HuH-7.5 (cell line): ENCODE measurements at regions not wholly inside any gene's neighbourhood (a gene's known extent, or its start where the extent isn't known, plus 50 kb on each side); places are given as distances from the start of the nearest gene placed in this dataset.
"Not testable (repeated sequence)": the region's sequence is repeated elsewhere in the genome, so short reads cannot be mapped to it uniquely, and the experiment has no call there.

Experiments
- DNase-seq: peaks from one replicate; pipeline ENCODE4 v3.0.0; 2011; ENCODE audit warnings: low spot score

DNA sequence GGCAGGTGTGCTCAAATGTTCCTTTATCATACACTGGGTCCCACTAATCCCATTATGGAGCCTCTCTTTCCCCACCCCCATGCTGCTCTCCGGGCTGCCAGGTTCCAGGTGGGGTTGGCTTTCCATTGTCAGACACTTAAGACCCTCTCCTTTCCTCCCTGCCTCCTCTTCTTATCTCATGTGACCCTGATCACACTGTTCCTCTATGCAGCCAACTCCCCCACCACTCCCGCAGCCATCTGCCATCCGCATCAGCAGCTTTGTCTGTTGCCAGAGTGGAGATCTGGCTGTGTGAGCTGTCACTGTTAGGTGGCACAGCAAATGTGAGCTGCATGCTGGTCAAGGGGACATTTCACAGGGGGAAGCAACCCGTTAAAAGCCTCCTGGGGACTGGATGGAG is 391.4 kb downstream of the TNS3 start:
- no peak for DNase-seq

DNA sequence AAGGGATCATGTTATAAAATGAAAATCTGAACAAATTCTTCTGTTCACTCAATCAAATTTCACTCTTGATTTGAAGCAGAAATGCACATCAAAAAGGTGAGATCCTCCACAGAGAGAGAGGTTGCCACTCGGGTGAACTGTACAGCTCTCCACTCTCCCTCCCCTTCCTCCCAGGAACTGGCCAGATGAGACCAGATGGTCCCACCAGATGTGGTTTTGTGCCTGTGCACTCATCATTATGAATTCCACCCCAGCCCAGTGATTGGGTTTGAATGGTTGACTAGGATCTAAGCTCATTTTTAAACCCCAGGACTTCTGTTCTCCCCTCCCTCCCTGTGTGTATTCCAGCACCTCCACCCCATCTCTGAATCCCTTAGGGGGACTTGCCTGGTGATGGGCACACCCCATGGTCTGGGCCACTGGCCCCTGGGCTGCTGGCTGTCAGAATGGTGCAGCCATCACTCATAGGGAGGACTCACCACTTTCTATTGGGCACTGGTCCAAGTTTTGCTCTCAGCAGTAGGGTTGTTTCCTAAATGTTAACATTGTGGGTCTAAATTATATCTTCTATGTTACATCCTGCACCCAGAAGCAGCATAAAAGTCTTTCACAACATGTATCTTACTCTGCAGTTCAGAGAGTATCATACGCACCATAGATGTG is 393.1 kb downstream of the TNS3 start:
- no peak for DNase-seq

DNA sequence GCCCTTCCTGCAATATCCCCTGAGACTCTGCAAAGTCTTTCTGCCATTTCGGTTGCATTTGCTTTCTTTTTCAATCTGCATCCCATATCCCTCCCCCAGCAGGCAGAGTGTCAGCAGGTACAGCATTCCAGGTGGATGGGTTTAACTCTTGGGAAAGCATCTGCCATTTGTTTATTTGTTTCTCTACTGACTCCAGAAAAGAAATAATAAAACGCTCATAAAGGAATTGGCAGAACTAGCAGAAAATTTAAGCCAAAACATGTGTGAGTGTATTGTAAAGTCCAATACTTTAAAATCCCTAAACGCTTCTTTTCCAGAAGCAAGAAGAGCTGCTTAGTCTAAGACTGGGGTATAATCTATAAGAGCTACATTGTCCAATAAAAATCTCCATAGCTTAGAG is 393.8 kb downstream of the TNS3 start:
- no peak for DNase-seq

DNA sequence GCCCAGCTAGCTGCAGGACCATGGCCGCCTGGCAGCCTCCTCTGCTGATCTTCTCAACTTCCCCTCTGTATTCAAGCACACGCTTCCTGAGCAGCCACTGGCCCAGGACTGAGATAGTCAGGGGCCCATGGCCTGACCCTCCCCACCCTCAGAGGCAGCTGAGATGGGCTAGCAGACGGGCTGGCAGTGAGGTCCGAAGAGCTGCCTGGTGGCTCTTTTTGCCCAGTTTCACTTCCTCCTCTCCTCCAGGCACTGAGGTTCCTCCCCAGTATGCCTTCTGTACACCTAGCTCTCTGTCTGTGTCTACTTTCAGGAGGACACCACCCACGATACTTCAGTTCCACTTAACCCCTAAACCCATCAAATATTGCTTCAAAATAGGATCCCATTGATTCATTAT is 395.6 kb downstream of the TNS3 start:
- DNase-seq = no peak

DNA sequence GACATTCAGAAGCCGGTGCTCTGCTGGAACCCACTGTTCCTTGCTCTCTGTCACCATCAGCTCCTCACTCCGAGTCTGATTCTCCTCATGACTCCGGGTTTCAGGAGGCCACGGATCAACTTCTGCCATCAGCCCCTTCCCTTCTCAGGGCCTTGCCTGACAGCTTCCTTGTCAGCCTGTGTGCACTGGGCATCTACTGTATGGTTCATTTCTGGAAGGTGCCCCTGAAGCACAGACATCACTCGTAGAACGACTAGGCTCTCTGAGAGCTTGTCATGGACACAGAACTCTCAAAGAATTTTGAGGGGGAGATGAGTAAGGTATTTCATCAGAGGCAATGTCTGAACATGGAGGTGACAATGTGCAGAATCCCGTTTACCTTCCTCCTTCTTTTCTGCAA is 396.1 kb downstream of the TNS3 start:
- no peak for DNase-seq

DNA sequence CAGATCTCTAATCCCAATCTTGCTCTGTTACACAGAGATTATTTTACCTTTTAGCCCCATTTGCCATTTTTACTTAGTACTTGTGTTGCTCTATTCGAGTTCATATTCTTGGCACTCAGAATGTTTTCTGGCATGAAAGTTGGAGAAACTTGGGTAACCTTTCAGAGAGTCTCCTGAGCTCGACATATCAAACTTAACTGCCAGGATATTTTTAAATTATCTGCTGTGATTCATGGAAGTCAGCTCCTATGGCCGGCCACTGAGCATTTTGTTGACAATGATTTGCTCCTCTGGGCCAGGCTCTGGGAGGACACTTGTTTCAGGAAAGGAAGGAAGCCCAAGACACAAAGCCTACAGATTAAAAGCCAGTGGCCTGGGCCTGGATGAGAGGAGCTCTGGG is 396.7 kb downstream of the TNS3 start:
- DNase-seq = no peak

DNA sequence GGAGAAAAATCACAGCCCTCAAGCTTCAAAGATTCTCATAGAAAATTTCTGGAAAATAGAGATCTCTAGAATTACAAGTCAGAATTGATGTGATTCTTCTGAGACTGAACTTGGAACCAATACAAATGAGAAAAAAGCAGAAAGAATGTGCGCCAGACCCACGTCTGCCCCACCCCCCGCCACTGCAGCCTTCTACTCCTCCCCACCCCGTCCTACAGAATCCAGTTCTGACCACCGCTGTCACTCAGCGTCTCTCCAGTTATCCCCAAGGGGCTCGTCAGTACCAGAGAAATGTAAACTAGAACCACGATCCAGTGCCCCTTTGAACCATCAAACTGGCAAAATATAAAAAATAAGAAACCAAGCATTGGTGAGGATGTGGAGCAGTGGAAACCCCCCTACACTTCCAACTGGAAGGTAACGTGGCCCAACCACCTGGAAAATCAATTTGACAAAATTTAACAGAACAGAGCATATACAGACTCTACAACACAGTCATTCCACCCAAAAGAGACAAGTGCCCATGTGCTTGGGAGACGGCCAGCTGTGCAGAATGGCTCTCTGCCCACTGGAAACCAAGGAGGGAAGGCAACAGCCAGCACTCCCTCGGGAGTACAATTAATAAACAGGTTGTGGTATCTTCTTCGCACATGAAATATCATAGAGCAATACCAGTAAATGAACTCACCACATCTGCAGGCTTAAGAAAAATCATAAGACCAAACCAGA is 397.9 kb downstream of the TNS3 start:
- DNase-seq = no peak

DNA sequence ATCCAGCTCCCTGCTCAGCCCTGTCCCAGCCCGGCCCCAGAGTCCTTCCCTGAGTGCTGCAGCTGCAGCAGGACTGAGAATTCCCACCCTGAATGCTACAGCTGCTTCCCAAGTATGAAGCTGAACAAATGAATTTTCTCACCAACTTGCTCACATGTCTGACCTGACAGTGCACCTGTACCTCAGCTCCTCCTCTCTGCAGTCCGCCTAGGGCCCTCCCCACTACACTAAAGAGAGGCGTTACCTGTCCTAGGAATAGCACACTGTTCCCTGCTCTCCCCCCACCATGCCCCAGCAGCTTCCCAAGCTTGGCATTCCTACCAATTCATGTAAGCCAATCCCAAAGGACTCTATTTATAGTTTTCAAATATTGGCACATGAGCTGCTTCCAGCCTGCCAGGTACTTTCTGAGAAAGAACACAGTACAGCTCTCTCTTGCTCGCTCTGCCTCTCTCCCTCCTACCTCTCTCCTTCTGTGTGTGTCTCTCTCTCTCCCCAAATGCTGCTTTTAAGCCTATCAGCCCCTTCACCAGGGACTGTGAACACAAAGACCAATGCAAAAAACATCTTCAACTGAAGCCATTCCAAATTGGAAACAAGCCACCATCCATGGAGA is 400.1 kb downstream of the TNS3 start:
- no peak for DNase-seq

DNA sequence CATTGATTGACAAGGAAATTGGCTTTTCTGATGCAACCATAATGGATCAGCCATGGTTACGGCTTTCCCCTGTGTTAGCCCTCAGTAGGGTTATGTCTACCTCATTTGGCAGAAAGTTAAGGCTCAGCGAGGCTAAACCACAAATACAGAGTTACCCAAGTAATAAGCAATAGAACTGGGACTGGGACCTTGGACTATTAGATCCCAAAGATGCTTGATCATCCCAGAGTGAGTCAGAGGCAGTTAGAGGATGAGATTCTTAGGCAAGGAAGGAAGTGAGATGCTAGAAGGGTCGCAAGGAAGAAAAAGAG is 401.4 kb downstream of the TNS3 start:
- no peak for DNase-seq

DNA sequence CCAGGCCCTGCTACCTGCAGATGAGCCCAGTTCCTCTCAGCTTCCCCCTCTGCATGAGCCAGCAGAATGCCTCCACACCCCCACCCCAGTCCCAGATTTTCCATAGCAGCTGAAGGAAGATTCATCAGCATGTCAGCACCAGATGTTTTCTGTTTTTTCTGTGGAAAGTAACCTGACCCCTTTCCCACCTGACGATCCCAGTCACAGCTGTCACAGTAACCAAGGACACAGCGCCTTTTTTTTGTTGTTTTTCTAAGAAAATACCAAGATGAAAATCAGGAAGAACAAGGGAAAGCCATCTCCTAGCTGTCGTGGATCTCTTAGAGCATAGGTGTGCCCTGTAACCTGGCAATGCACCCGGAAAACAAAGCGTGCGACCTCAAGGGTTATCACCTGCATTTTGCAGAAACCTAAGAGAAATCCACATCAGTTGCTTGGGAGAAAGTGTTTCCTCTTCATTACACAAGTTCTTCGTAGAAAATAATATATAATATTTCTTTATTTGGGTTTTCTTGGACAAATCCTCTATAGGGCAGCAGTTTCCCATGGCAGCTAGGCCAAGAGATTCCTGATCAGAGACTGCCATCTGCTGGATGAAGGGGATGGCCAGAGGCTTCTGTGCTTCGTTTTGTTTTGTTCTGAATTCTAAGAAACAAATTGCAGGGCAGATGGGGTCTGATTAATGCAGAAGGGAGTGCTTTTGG is 401.9 kb downstream of the TNS3 start:
- DNase-seq = peak; percentile 49

DNA sequence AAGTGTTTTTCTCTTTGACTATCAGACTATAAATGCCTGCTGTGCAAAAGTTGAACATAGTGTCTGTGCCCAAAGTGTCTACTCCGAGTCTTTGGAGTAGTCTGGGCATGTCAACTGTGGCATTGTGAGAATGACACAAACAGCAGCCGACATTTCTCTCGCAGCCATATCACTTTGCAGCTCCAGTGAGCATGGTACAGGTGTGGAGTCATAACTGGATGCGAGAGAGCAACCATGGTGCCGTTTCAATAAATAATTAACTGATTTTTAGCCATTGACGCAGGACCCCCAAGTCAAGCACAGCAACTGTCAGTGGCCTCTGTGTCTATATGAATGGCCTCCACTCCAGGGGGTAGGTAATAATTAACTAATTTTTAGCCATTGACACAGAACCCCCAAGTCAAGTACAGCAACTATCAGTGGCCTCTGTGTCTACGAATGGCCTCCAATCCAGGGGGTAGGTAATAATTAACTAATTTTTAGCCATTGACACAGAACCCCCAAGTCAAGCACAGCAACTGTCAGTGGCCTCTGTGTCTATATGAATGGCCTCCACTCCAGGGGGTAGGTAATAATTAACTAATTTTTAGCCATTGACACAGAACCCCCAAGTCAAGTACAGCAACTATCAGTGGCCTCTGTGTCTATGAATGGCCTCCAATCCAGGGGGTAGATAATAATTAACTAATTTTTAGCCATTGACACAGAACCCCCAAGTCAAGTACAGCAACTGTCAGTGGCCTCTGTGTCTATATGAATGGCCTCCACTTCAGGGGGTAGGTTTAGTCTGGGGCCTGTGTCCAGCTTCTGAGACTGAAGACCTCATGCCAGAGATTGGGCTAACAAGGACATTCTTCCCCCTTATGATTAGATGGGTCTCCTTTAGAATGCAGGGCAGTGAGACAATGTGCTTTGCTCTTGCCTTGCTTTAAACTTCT is 409.0 kb downstream of the TNS3 start:
- not testable (repeated sequence) for DNase-seq

DNA sequence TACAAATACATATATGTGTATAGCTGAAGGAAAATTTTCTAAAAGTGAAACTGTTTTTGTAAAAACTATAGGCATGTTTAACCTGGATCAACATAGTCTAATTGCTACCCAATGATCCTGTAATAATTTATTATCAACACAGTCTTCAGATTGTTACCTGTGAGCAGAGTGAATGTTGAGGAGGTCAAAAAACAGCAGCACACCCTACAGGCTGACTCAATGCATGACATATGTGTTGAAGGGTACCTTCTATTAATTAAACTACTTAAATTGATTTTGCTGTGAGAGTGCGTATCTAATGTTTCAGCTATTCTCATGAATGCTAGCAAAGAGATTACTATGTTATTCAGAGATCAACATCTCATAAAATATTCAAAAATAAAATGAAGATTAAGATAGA is 411.4 kb downstream of the TNS3 start:
- no peak for DNase-seq

DNA sequence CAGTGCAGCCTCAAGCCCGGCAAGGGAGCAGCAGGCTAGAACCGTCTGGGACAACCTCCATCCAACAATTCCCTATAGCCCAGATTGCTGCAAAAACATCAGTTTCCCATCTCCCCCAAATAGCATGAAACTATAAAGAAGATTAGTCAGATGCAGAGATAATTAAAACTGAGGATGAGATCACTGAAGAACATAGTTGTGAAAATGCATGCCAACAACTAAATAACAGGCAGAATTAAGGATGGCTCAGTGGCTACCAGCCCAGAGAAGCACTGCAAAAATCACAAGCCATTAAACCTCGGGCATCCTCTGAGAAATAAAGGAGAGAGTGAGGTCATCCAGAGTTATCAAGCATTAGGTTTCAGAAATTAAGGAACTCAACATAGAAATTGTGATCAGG is 427.1 kb downstream of the TNS3 start:
- no peak for DNase-seq

DNA sequence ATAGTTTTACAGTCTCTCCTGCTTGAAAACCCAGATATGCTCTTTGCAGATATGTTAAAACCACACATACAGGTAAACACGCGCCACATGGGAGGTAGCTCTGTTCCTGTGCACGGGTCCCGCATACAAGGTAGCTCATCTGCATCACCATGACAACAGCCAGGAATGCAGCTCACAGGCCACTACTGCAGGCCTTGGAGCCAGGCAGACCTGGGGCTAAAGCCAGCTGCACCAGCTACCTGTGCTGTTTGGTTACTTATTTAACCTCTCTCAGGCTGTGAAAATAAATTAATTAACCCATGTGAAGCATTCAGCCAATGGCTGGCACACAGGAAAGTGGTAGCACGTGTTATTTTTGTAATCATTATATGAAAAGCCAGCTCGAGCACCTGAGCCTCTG is 428.3 kb downstream of the TNS3 start:
- DNase-seq = peak; percentile 18

DNA sequence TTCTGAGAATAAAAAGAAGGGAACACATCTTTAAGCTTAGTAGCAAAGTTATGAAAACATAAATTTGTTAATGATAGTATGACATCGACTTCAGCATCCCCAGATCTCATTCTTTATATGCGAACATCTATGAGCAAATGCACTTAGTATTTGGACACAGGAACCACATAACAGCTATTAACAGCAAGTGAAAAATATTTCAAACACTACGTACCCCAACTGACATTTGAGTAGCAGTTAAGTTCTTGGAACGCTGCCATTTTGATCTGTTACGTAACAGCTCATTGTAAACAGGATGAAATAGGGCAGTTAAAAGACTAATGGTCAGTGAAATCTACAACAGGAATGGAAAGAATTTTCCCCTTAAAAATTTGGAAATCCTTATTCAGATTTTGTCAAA is 428.9 kb downstream of the TNS3 start:
- no peak for DNase-seq

DNA sequence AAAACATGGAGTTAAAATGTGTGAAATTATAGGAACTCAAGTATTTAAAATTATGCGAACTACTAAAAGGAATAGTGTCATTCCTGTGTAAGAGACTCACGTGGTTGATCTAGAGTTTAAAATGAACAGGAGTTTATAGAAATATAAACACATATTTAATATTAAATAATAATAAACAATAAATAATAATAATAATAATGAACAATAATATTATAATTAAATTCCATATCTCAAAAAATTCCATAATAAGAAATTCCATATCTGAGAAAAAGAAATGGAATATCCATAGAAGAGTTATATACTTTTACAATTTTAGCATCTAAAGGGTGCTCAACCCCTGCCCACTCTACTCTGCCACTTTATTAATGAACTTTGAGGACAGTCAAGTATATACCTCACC is 429.6 kb downstream of the TNS3 start:
- DNase-seq = no peak

DNA sequence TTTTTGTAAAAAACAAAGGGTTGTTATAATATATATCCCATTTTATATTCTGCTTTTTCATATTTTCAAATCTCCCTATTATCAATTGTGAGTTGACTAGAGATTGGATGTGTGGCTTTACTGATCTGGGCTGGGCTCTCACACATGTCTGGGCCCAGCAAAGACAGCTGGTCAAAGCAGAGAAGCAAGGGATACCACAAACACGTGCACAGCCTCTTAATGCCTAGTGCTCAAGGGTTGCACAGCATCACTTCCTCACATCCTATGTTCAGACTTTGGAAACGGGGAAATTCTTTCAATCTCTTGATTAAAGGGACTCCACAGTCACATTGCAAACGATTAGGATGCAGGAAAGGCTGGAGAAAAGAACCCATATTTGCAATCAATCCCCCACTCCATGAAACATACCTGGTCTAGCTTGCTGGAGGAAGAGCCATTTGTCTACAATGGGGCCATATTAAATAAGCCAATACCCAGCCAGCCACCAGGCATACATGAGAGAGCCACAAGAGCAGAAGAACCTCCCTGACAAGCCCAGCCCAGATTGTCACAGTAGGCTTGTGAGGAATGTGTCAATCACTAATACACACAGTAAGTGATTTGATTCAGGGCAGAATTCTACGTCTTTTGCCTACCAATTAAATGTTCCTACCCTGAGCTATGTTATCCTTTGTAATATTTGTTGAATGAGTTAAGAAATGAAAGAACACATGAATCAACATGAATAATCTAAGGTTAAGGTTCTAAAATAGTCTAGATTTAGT is 431.2 kb downstream of the TNS3 start:
- DNase-seq = no peak

DNA sequence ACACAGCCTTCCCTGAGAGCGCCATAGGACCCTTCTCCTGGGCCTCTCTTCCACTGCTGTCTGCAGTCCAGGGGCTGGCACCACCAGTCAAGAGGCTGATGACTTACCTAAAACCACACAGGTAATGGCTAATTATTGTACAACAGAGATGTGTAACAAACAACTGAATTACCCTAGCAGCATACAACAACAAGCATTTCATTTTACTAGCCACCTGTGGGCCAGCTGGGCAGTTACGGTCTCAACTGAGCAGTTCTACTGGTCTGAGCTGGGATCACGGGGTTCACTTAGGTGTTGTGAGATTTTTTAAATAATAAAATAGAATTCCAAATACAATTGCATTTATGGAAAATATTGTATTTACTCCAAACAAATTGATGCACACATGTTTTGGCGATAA is 431.9 kb downstream of the TNS3 start:
- DNase-seq = no peak

DNA sequence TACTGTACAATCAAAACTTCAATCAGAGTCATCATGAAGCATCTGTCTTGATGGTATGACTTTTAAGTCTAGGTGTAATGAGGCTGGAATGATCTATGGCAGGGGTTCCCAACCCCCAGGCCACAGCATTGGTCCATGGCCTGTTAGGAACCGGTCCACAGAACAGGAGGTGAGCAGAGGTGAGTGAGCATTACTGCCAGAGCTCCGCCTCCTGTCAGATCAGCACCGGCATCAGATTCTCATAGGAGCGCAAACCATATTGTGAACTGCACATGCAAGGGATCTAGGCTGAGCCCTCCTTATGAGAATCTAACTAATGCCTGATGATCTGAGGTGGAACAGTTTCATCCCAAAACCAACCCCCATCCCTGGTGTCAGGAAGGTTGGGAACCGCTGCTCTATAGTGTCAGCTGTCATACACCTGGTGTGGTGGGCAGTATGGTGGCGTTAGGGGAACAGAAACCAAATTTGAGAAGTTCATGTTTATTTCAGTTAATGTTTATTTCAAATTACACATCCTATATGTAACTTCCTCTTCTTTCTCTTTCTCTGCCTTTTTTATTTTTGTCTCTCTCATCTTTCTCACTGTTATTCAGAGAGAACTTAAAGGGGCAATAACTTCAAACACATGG is 432.6 kb downstream of the TNS3 start:
- DNase-seq = no peak

DNA sequence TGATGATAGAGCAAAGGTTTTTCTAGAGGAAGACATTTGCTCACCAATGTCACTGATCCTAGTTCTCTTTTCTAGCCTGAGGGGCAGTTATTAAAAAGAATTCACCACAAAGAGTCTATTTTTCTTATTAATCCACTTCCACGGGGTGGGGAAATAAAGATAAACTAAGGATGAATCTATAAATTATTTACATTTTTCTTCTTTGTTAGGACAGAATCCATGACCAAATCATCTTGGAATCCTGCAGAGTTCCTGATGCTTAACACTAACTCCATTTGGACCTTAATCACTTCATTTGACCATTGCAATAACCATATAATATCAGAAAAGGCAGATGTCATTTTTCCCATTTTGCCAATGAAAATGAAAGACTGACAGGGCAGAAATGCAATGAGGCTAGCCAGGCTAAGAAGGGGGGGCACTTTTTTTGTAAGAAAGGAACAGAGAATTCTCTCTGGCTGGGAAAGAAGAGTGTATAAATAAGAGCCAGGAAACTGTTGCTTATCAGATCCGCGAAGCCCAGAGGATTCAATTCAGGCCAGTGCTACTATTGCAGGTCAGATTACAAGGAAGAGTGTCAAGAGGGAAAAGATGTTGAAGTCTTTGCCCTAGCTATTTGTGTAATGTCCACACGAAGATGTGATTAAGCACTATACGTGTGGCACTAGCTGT is 433.2 kb downstream of the TNS3 start:
- no peak for DNase-seq
